ENCODE measurements at regions not wholly inside any gene's neighbourhood (a gene's known extent, or its start where the extent isn't known, plus 50 kb on each side); places are given as distances from the start of the nearest gene placed in this dataset.

DNA sequence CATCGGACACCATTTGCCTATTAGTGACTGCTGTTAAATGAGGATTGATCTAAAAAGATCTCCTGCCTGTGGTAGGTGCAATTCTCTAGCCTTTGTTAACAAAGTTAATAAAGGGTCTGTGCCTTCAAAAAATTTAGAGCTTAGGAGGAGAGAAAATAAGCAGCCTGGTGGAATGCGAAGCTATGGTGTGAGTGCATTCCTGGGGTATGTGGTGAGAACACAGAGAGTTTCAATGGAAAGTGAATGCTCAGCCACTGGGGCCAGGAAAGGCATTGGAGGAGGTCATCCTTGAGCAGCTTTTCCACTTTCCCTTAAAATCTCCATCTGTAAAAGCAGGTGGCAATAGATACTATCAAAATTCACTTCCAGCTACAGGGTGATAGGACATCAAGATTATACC lies 331.2 kb upstream of the LRATD1 start:
- Histone ChIP-seq H2BK20ac (ENCODE audit: low read depth, low read length, poor library complexity, severe bottlenecking) (no peak overlapping the region), H3K23me2 (ENCODE audit: insufficient read length, low read depth, low read length, poor library complexity, severe bottlenecking) (no peaks in the 10 kb centered on the region), H2BK15ac (ENCODE audit: low read depth, low read length) (no peak overlapping the region), H2AK5ac (ENCODE audit: insufficient read length, low read length) (no peak overlapping the region), H4K91ac (ENCODE audit: insufficient read length, low read depth, low read length) (no peak overlapping the region), H3K79me2 (ENCODE audit: insufficient read depth, low read length) (no peaks in the 10 kb centered on the region), H3K4ac (ENCODE audit: low read depth, low read length) (no peak overlapping the region), H4K20me1 (ENCODE audit: control insufficient read depth, insufficient read depth, insufficient read length) (no peaks in the 10 kb centered on the region), H3K4me2 (ENCODE audit: insufficient read depth, insufficient read length, low read length) (no peak overlapping the region), H3K27ac (ENCODE audit: insufficient read length, low read depth, low read length) (no peak overlapping the region), H2BK120ac (ENCODE audit: low read depth, low read length, poor library complexity, severe bottlenecking) (no peak overlapping the region), H3K23ac (ENCODE audit: insufficient read length, low read depth, low read length) (no peak overlapping the region), H3K14ac (ENCODE audit: insufficient read depth, low read length) (no peak overlapping the region), H2AFZ (ENCODE audit: low read length) (no peak overlapping the region), H3K79me1 (ENCODE audit: insufficient read depth, low read depth, low read length, poor library complexity, severe bottlenecking) (no peaks in the 10 kb centered on the region), H3K27me3 (ENCODE audit: insufficient read depth, low read length) (no peaks in the 10 kb centered on the region), H3K4me1 (ENCODE audit: insufficient read depth, low read length) (no peaks in the 10 kb centered on the region), H2BK5ac (ENCODE audit: insufficient read length, low read length) (no peak overlapping the region), H3K56ac (ENCODE audit: insufficient read length, low read depth, low read length) (no peak overlapping the region), H3K9me3 (ENCODE audit: control insufficient read depth, low read depth, low read length) (no peaks in the 10 kb centered on the region), H3K9ac (ENCODE audit: extremely low read depth, insufficient read length, low read length) (no peak overlapping the region), H4K8ac (replicated peaks; ENCODE audit: insufficient read length, low read depth, low read length) (no peak overlapping the region), H2BK12ac (ENCODE audit: insufficient read length, low read depth, low read length) (no peak overlapping the region), H3T11ph (ENCODE audit: low read length) (no peak overlapping the region), H3K18ac (ENCODE audit: insufficient read length, low read depth, low read length) (no peak overlapping the region), H4K5ac (ENCODE audit: insufficient read length, low read depth, low read length) (no peak overlapping the region)
- no CpG with 5 or more reads among the region's 2 CpGs for WGBS (ENCODE audit: extremely low coverage, insufficient read length, low lambda C conversion rate)
- no peak for DNase-seq
- no peak for TF ChIP-seq CTCF (conservative IDR thresholded peaks at IDR 0.05)
- Mint-ChIP-seq H3K36me3 (ENCODE audit: insufficient read depth in 1 of 3, low read depth in 3 of 3) (no peaks in the 10 kb centered on the region), H3K4me1 (peaks cover 4 to 7% of the 10 kb centered on the region in 2 experiments; a peak in 3 of 4 replicates), H3K27ac (no peak overlapping the region), H3K4me3 (no peak overlapping the region), H3K27me3 (ENCODE audit: low read depth) (no peaks in the 10 kb centered on the region; the same call in 1 of the 2 replicates), H3K9me3 (no peaks in the 10 kb centered on the region)
